ENCODE measurements at regions not wholly inside any gene's neighbourhood (a gene's known extent, or its start where the extent isn't known, plus 50 kb on each side); places are given as distances from the start of the nearest gene placed in this dataset.

DNA sequence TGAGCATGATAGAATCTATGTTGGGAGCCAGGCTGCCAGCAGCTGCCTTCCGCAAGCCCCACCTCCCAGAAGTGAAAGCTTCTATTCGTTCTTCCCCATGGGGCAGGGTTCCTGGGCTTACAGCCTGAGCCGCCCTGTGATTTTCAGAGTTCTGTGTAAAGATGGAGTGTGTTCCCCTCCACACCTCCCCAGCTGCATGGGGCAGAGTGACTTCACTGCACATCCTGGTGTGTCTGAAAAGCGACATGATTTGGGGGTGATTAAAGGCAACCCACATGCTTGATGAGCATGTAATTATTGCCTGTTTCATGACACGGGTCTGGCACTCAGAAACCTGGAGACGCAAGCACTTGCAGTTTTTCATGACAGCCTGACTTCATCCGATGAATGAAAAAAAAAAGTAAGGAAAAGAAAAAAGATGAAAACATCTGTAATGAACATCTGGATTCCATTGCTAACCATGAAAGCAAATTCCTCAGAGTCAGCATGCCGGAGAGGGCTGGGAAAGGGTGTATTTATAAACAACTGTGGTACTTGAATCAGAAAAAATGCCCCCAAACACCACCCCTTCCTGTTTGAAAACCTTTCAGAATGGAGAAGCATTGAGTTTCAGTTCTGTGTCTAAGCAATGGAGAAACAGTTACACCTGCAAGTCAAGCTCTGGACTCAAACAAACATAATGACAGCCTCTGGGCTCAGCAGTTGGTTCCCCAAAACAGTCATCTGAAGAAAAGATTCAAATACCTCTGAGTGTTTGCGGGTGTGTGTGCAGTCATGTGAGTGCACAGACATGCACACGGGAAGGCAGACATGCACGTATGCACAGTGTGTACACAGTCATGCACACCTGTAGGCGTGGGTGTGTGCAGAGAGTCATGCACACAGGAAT is 266.0 kb downstream of the ENGASE start:
- Mint-ChIP-seq H3K4me3 (no peak overlapping the region), H3K36me3 (ENCODE audit: insufficient read depth in 1 of 3, low read depth in 3 of 3) (peaks cover 0 to 3% (median 0%) of the 10 kb centered on the region in 3 experiments; a peak in 1 of 7 replicates), H3K4me1 (peaks cover 16 to 25% of the 10 kb centered on the region in 2 experiments), H3K9me3 (peaks cover 8 to 9% of the 10 kb centered on the region in 2 experiments; a peak in 4 of 5 replicates), H3K27me3 (ENCODE audit: low read depth) (peaks cover 20% of the 10 kb centered on the region), H3K27ac (no peak overlapping the region)
- Histone ChIP-seq H4K5ac (ENCODE audit: insufficient read length, low read depth, low read length) (no peak overlapping the region), H3K4me1 (ENCODE audit: insufficient read depth, low read length) (no peaks in the 10 kb centered on the region), H3K79me1 (ENCODE audit: insufficient read depth, low read depth, low read length, poor library complexity, severe bottlenecking) (no peaks in the 10 kb centered on the region), H2BK15ac (ENCODE audit: low read depth, low read length) (no peak overlapping the region), H3K4me2 (ENCODE audit: insufficient read depth, insufficient read length, low read length) (no peak overlapping the region), H3K18ac (ENCODE audit: insufficient read length, low read depth, low read length) (no peak overlapping the region), H2BK20ac (ENCODE audit: low read depth, low read length, poor library complexity, severe bottlenecking) (no peak overlapping the region), H3K23ac (ENCODE audit: insufficient read length, low read depth, low read length) (no peak overlapping the region), H3K27me3 (ENCODE audit: insufficient read depth, low read length) (no peaks in the 10 kb centered on the region), H2BK120ac (ENCODE audit: low read depth, low read length, poor library complexity, severe bottlenecking) (no peak overlapping the region), H2AFZ (ENCODE audit: low read length) (no peak overlapping the region), H4K91ac (ENCODE audit: insufficient read length, low read depth, low read length) (no peak overlapping the region), H2BK12ac (ENCODE audit: insufficient read length, low read depth, low read length) (no peak overlapping the region), H3K9me3 (ENCODE audit: control insufficient read depth, low read depth, low read length) (no peaks in the 10 kb centered on the region), H3K56ac (ENCODE audit: insufficient read length, low read depth, low read length) (no peak overlapping the region), H3K27ac (ENCODE audit: insufficient read length, low read depth, low read length) (no peak overlapping the region), H3T11ph (ENCODE audit: low read length) (no peak overlapping the region), H3K14ac (ENCODE audit: insufficient read depth, low read length) (no peak overlapping the region), H3K79me2 (ENCODE audit: insufficient read depth, low read length) (no peaks in the 10 kb centered on the region), H4K8ac (replicated peaks; ENCODE audit: insufficient read length, low read depth, low read length) (no peak overlapping the region), H3K23me2 (ENCODE audit: insufficient read length, low read depth, low read length, poor library complexity, severe bottlenecking) (no peaks in the 10 kb centered on the region), H4K20me1 (ENCODE audit: control insufficient read depth, insufficient read depth, insufficient read length) (no peaks in the 10 kb centered on the region), H3K4ac (ENCODE audit: low read depth, low read length) (no peak overlapping the region), H2AK5ac (ENCODE audit: insufficient read length, low read length) (no peak overlapping the region), H2BK5ac (ENCODE audit: insufficient read length, low read length) (no peak overlapping the region), H3K9ac (ENCODE audit: extremely low read depth, insufficient read length, low read length) (no peak overlapping the region)
- no peak for DNase-seq
- no peak for TF ChIP-seq CTCF (conservative IDR thresholded peaks at IDR 0.05)
- WGBS (ENCODE audit: extremely low coverage, insufficient read length, low lambda C conversion rate), result no CpG with 5 or more reads among the region's 12 CpGs

All from H9 (cell line).